NB4 (cell line): ENCODE measurements at regions not wholly inside any gene's neighbourhood (a gene's known extent, or its start where the extent isn't known, plus 50 kb on each side); places are given as distances from the start of the nearest gene placed in this dataset.

Experiments used
- CTCF ChIP-seq: IDR thresholded peaks from one replicate; pipeline ENCODE4 v1.5.1; 2012; ENCODE audit warnings: low read depth, low read length
- POLR2A ChIP-seq: IDR thresholded peaks from 2 replicates; pipeline ENCODE4 v1.6.1; 2011; ENCODE audit warnings: mild to moderate bottlenecking; ENCODE audit not compliant: insufficient read length; ENCODE audit errors: extremely low read depth

GRCh38 chr5:90142541-90142940 lies 267.0 kb downstream of the CETN3 start:
- TF ChIP-seq CTCF (no peak), POLR2A (no peak)
